IgD-negative memory B cell (primary cell): ENCODE measurements at regions not wholly inside any gene's neighbourhood (a gene's known extent, or its start where the extent isn't known, plus 50 kb on each side); places are given as distances from the start of the nearest gene placed in this dataset.

Experiments
- H3K27ac Mint-ChIP-seq, 3 donors: one replicate each; pipeline ENCODE4 v1.8.0; 2020 to 2022; ENCODE audit warnings: mild to moderate bottlenecking in 3 of 3, mixed read lengths in 3 of 3, moderate library complexity in 1 of 3
- H3K27me3 Mint-ChIP-seq: one replicate; pipeline ENCODE4 v1.8.0; 2021; ENCODE audit warnings: mixed read lengths
- H3K36me3 Mint-ChIP-seq: one replicate; pipeline ENCODE4 v1.8.0; 2020; ENCODE audit warnings: mild to moderate bottlenecking, mixed read lengths
- H3K4me1 Mint-ChIP-seq, 3 donors: one replicate each; pipeline ENCODE4 v1.8.0; 2020 to 2022; ENCODE audit warnings: mixed read lengths in 3 of 3, mild to moderate bottlenecking in 1 of 3
- H3K4me3 Mint-ChIP-seq, 4 donors: one replicate each; pipeline ENCODE4 v1.8.0; 2020 to 2022; ENCODE audit warnings: mild to moderate bottlenecking in 4 of 4, mixed read lengths in 4 of 4, moderate library complexity in 3 of 4
- H3K9me3 Mint-ChIP-seq, 3 donors: one replicate each; pipeline ENCODE4 v1.8.0; 2020 to 2021; ENCODE audit warnings: mixed read lengths in 3 of 3, mild to moderate bottlenecking in 1 of 3

DNA sequence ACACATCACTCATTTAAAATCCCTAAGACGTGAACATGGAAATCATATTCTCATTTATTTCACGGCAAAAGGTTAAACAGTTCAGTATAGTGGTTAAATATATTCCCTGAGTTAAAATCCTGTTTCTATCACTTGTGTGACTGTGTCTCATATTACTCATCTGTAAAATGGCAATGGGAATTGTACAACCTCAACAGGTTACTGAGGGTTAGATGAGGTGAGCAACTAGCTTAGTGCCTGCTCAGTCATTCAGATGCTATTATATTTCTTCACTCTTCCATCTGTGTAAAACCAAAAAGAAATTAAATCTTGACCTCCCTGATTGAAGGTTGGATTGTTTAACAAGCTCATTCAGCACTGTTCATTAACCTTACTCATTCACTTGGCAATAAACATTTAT lies 212.4 kb upstream of the STK17B start:
- no peaks in the 10 kb centered on the region for H3K27me3 Mint-ChIP-seq
- H3K9me3 Mint-ChIP-seq: no peaks in the 10 kb centered on the region
- H3K4me3 Mint-ChIP-seq: no peak overlapping the region
- H3K27ac Mint-ChIP-seq: no peak overlapping the region
- H3K4me1 Mint-ChIP-seq: no peaks in the 10 kb centered on the region
- H3K36me3 Mint-ChIP-seq: no peaks in the 10 kb centered on the region

DNA sequence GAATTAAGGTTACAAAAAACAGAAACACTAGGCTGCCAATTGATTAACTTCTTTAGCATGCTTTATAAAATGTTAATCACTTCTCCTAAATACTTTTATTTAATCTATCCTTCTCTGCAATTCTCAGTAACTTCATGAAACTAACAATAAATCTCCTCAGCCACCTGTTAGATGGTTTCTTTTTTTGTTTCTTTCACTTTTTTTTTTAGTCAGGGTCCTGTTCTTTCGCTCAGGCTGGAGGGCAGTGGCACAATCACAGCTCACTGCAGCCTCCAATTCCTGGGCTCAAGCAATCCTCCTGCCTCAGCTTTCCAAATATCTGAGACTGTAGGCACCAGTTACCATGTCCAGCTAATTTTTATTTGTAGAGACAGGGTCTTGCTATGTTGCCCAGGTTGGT lies 213.4 kb upstream of the STK17B start:
- Mint-ChIP-seq H3K4me1 (no peaks in the 10 kb centered on the region), H3K9me3 (no peaks in the 10 kb centered on the region), H3K27me3 (no peaks in the 10 kb centered on the region), H3K27ac (no peak overlapping the region), H3K4me3 (no peak overlapping the region), H3K36me3 (no peaks in the 10 kb centered on the region)

DNA sequence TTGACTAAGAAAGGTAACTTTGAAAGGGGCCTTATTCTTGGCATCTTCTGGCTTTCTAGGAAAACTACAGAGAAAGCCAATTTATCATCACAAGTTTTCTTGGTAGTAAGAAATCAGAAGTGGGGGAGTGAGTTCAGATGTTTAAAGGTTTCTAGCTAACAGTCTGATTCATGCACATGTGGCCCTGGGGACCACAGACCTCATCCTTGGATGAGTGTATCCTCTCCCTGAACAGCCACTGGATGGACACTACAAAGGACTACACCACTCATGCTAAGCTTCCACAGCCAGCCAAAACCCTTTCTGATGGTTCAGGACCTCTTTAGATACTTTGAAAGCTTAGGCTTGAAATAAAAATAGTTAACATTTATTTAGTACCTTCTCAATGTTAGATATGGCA lies 218.3 kb upstream of the STK17B start:
- peaks cover 0 to 2% (median 0%) of the 10 kb centered on the region in 3 donors for H3K9me3 Mint-ChIP-seq
- H3K27ac Mint-ChIP-seq: no peak overlapping the region
- H3K36me3 Mint-ChIP-seq: peaks cover 2% of the 10 kb centered on the region
- H3K27me3 Mint-ChIP-seq: peaks cover 1% of the 10 kb centered on the region
- H3K4me1 Mint-ChIP-seq: no peaks in the 10 kb centered on the region
- no peak overlapping the region for H3K4me3 Mint-ChIP-seq

DNA sequence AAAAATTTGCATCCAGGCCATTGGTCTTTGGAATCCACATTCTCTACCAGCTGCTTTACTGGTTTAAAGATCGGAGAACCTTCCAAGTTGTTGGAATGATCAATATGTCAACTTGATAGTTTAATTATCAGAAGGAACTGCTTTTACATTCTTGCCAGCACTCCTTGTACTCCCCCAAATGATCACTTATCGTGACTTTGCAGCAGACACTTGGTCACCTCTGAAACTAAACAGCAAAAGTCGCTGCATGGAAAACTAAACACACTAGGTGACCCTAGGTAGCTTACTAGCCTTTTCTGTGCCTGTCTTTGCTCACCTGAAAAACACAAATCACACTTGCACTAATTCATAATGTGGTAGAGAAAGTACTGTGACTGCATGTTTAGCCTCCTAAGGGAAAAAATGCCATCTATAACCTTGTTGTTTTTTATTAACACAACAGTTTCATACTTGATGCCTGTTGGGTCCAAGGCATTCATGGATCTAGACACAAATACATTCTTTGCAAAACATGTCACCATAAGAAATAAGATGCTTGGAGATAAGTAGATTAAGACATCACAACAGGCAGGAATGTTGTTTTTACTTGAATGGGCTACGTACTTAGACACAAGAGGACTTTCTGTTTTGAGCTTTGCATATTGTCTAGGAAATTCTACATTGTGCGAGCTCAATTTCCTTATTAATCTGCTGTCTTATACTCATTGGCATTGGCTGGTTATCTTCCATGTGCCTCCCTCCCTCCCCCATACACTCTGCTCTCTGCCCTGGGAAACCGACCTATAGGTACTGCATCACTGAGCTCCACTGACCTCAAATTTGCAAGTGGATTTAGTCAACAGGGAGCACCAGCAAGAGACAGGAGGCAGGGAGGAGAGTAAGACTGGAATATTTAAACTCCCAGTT lies 219.1 kb upstream of the STK17B start:
- peaks cover 0 to 2% (median 0%) of the 10 kb centered on the region in 3 donors for H3K9me3 Mint-ChIP-seq
- no peak overlapping the region for H3K27ac Mint-ChIP-seq
- H3K4me3 Mint-ChIP-seq: no peak overlapping the region
- H3K4me1 Mint-ChIP-seq: no peaks in the 10 kb centered on the region
- H3K27me3 Mint-ChIP-seq: peaks cover 1% of the 10 kb centered on the region
- H3K36me3 Mint-ChIP-seq: peaks cover 2% of the 10 kb centered on the region

DNA sequence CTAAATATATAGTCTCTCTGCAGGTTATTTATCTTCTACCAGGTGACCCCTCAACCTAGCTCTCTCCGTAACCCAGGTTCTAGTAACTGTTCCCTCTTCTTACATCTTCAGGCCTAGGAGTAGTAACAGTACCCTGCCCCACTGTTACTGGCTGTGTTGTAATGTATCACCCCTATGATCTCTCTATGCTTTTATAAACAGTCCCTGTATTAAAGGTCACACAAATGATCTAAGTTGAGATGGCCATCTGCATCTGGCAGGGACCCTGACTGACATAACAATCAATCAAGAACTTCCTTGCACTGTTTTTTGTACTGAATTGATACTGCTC lies 219.7 kb upstream of the STK17B start:
- H3K4me3 Mint-ChIP-seq: no peak overlapping the region
- H3K27ac Mint-ChIP-seq: no peak overlapping the region

DNA sequence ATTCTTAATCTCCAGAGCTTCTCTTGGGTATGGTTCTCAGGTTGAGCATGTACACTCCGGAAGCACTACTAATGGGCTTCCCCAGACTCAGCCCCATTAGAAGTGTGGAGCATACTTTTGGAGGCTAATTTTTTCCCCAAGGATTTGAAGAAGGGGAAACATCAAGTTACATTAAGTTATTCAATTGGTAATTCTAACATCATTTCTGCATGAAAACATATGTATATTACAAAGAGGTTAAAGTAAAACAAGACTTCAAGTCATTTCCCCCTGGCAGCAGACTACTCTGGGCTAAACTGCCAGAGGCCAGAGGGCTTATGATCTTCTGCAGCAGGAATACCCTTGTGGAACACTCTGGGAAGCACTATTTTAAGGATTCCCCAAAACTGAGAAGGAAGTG lies 227.7 kb upstream of the STK17B start:
- Mint-ChIP-seq H3K4me3 (no peak overlapping the region), H3K4me1 (no peaks in the 10 kb centered on the region), H3K9me3 (peaks cover 0 to 2% (median 0%) of the 10 kb centered on the region in 3 donors), H3K27me3 (no peaks in the 10 kb centered on the region), H3K36me3 (peaks cover 2% of the 10 kb centered on the region), H3K27ac (no peak overlapping the region)

More for the DNA sequence above, 219.7 kb upstream of the STK17B start:
- H3K27me3 Mint-ChIP-seq: peaks cover 1% of the 10 kb centered on the region
- H3K36me3 Mint-ChIP-seq: peaks cover 2% of the 10 kb centered on the region
- no peaks in the 10 kb centered on the region for H3K4me1 Mint-ChIP-seq
- H3K9me3 Mint-ChIP-seq: peaks cover 0 to 5% (median 0%) of the 10 kb centered on the region in 3 donors

DNA sequence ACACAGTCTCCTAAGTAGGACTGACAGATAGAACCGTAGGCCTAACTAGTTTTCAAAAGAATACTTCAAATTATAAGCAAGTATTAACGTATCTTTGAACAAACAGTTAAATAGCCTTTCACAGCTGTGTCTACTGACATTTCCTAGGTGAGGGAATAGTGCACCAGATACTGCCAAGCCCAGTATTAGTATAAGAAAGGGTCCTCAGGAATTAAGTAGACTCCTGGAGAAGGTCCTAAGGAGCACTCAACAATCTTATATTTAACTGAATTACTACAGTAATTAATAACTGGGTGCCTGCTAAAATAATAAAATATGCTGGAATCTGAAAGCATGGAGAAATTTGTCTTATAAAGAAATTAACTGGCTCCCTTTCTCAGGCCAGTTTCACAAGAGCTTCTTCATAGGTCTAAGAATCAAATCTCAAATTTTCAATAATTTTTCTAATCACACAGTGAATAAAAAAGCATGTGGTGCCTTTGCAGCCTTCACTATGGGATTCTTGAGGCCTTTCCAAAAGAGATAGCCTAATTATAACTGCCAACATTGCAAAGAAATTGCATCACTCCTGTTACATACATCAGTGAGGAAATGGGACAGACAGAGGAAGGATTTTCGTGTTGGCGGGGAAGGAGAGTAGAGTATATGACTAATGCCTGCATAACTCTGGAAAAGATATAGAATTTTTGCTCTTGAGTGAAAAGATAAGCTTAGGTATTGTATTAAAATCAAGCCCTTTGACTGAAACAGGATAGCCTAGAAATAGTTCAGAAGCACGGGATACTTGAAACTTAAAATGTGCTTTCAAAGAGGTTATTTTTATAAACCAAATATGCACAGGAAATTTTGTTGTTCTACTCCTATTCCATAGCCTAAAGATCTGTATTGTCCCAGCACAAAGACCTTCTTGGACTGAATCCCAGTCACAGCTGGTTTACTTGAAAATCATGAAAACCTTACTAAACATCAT lies 228.6 kb upstream of the STK17B start:
- no peak overlapping the region for H3K27ac Mint-ChIP-seq
- no peak overlapping the region for H3K4me3 Mint-ChIP-seq
- H3K36me3 Mint-ChIP-seq: no peaks in the 10 kb centered on the region
- peaks cover 0 to 2% (median 0%) of the 10 kb centered on the region in 3 donors for H3K9me3 Mint-ChIP-seq
- H3K4me1 Mint-ChIP-seq: no peaks in the 10 kb centered on the region
- no peaks in the 10 kb centered on the region for H3K27me3 Mint-ChIP-seq

DNA sequence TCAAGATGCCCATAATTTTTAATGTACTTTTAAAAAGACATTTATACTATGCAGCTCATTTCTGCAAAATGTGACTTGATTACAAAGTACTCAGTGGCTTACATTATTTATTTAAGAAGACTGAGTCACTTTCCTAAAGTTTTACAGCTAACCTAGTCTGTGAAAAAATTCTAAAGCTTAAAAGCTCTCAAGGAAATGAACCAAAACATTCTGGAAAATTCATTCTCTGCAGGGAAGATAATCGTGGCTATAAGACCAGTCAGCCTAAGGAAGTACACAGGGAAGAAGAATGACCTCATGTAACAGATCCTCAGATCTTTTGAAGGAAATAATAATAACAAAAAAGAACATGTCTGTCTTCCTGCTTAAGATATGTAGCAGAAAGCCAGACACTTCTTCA lies 232.1 kb upstream of the STK17B start:
- no peak overlapping the region for H3K27ac Mint-ChIP-seq
- no peaks in the 10 kb centered on the region for H3K36me3 Mint-ChIP-seq
- H3K4me3 Mint-ChIP-seq: no peak overlapping the region
- H3K27me3 Mint-ChIP-seq: peaks cover 8% of the 10 kb centered on the region
- no peaks in the 10 kb centered on the region for H3K9me3 Mint-ChIP-seq
- no peaks in the 10 kb centered on the region for H3K4me1 Mint-ChIP-seq

DNA sequence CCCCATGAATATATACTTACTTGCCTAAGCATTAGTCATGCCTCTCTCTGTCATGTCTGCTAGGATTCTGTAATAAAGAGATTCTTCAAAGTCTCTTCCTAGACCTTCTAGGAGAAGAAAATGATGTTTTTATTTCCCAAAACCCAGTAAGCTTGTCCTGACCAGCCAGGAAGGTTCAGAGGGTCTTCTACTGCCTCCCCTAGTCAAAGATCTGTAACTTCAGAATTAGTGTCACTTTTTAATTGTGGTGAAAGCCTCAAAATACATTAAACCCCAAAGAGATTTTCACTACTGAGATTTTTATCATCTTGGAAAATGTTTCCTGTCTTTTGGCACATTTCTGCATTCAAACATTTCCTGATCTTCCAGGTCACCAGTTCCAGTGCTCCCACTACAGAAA lies 232.9 kb upstream of the STK17B start:
- Mint-ChIP-seq H3K36me3 (no peaks in the 10 kb centered on the region), H3K27ac (no peak overlapping the region), H3K4me1 (no peaks in the 10 kb centered on the region), H3K27me3 (peaks cover 8% of the 10 kb centered on the region), H3K9me3 (no peaks in the 10 kb centered on the region), H3K4me3 (no peak overlapping the region)

DNA sequence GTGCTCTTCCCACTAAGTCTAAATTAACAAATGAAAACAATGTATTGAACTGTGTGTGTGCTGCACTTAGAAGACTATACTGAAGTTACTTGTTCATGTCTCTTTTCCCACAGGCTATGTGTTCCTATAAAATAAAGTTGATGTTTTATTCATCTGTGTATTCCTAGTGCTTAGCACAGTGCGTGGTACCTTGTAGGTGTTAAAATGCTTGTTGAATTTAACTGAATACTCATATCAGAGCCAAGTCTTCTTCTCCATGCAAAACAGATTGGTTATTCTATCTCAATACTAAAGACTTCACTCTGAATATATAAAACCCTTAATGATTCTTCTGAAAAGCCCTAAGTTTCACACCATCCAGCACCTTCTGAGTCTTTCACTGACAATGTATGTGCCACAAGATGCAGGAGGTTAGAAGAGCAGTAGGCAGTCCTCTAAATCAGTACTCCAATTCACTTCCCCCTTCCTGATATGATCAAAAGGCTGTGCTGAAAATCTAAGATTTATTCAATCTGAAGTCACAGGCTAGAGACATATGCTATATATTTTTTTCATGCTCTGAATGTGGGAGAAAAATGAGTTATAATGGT lies 231.7 kb upstream of the CCDC150 start:
- Mint-ChIP-seq H3K9me3 (peaks cover 0 to 2% (median 0%) of the 10 kb centered on the region in 3 donors), H3K36me3 (no peaks in the 10 kb centered on the region), H3K4me1 (no peaks in the 10 kb centered on the region), H3K4me3 (no peak overlapping the region), H3K27ac (no peak overlapping the region), H3K27me3 (peaks cover 8% of the 10 kb centered on the region)

DNA sequence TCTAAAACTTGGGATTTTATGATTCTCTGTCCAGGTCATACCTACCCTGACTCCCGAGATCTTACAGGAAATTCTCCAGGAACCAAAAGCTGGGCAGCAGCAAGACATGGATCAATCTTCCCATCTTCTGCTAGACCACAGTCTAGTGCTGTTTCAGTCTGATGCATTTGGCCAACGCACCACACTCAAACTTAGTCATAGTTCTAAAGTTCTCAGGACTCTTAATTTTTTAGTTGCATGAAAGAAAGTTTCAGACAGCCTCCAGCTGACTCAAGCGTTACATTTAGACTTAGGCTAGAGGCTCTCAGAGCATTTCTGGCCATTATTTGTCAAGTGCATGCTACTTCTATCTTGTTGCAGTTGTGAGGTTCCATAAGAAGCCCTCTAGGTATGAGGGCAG lies 230.1 kb upstream of the CCDC150 start:
- Mint-ChIP-seq H3K4me3 (no peak overlapping the region), H3K27me3 (peaks cover 8% of the 10 kb centered on the region), H3K36me3 (no peaks in the 10 kb centered on the region), H3K4me1 (peaks cover 0 to 8% (median 2%) of the 10 kb centered on the region in 3 donors), H3K27ac (no peak overlapping the region), H3K9me3 (peaks cover 0 to 2% (median 0%) of the 10 kb centered on the region in 3 donors)

DNA sequence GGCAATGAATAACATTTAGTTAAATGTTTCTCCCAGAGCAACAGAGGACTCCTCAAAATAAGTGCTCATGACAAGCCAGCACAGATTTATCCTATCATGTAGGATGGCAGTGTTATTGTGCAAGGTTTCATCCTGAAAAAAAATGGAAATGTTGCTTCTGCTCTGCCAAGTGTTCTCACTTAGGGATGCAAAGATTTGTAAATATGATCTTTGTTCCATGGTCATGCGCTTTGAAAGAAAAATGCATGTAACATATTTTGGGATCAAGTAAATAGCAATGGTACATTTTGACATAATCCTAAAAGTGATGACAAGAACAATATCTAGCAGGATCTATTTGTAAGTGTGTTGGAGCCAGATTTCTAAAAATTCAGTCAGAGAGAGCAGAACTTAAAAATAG lies 229.5 kb upstream of the CCDC150 start:
- no peak overlapping the region for H3K4me3 Mint-ChIP-seq
- H3K27ac Mint-ChIP-seq: peak overlapping the region in 1 of 3 donors; percentile 0
- peaks cover 8% of the 10 kb centered on the region for H3K27me3 Mint-ChIP-seq
- peaks cover 0 to 2% (median 0%) of the 10 kb centered on the region in 3 donors for H3K9me3 Mint-ChIP-seq
- H3K36me3 Mint-ChIP-seq: no peaks in the 10 kb centered on the region
- H3K4me1 Mint-ChIP-seq: peaks cover 0 to 13% (median 2%) of the 10 kb centered on the region in 3 donors

DNA sequence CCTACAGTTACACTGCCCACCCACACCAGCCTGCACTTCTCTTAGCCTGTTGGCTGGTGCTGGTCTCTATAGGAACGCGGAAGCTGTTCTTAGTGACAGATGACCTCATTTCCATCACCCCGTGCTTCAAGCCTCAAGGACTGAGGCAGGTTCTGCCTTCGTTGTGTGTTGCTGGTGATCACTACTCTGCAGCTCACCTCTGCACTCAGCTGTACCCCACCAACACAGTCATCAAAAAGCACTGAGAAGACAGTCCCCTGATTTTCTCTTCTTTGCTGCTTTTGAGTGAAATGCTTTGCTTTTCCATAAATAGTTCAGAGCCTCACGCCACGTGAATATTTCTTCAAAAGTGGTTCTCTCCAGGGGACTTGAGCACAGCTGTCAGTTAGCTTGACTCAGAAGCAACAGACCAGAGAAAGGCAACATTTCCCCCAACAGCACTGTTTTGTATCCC lies 225.7 kb upstream of the CCDC150 start:
- Mint-ChIP-seq H3K4me3 (peak overlapping the region in 2 of 4 donors; percentile 18 to 29), H3K27ac (no peak overlapping the region), H3K4me1 (peaks cover 0 to 20% (median 8%) of the 10 kb centered on the region in 3 donors), H3K27me3 (peaks cover under 1% of the 10 kb centered on the region), H3K9me3 (peaks cover 0 to 2% (median 0%) of the 10 kb centered on the region in 3 donors), H3K36me3 (peaks cover 2% of the 10 kb centered on the region)

DNA sequence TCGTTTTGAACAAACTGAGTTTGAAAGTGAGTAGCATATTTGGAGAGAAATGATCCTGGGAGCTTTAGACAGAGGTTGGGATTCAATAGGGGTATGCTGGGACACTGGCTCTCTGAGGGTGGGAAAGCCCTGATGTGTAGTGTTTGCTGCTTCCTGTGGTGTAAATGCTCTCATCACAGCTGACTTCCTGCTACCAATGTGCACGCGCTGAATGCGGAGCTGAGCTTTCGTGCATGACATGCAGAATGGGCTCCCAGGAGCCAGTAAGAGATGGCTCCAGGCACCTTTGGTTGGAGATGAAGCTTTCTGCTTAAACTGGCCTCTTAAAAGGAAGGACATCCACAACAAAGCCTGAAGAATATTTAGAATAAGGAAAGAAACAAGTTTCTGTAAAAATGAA lies 224.1 kb upstream of the CCDC150 start:
- peaks cover 2% of the 10 kb centered on the region for H3K27me3 Mint-ChIP-seq
- H3K9me3 Mint-ChIP-seq: peaks cover 0 to 2% (median 1%) of the 10 kb centered on the region in 3 donors
- peak overlapping the region in 3 of 4 donors; percentile 49 to 84 (median 84) for H3K4me3 Mint-ChIP-seq
- peaks cover 2% of the 10 kb centered on the region for H3K36me3 Mint-ChIP-seq
- H3K4me1 Mint-ChIP-seq: peaks cover 0 to 20% (median 8%) of the 10 kb centered on the region in 3 donors
- H3K27ac Mint-ChIP-seq: peak overlapping the region in 1 of 3 donors; percentile 41

DNA sequence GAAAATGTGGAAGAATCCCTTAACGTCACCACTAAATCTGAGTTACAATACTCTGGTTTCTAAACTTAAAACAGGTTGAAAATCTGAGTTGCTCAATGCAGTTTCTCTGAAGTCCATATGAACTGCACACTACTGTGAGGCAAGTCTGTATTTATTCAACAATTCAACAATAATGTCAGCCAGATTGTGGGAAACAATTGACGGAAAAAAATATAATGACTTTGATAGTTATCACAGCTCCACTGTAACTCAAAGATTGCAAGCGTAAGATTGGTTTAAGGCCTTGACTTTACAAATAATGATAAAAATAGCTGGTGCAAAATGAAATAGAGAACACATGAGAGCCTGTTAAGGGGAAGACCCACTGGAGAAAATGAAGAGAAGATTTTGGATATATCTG lies 219.4 kb upstream of the CCDC150 start:
- H3K9me3 Mint-ChIP-seq: peaks cover 0 to 1% (median 0%) of the 10 kb centered on the region in 3 donors
- H3K4me3 Mint-ChIP-seq: no peak overlapping the region
- H3K4me1 Mint-ChIP-seq: peaks cover 0 to 6% (median 4%) of the 10 kb centered on the region in 3 donors
- peaks cover 2% of the 10 kb centered on the region for H3K27me3 Mint-ChIP-seq
- H3K36me3 Mint-ChIP-seq: peaks cover 1% of the 10 kb centered on the region
- H3K27ac Mint-ChIP-seq: no peak overlapping the region
